Smooth muscle cell (in vitro differentiated cells): ENCODE measurements at regions not wholly inside any gene's neighbourhood (a gene's known extent, or its start where the extent isn't known, plus 50 kb on each side); places are given as distances from the start of the nearest gene placed in this dataset.

Experiments
- DNase-seq: peaks from one replicate; lab custom pipeline; 2025; ENCODE audit not compliant: unreplicated experiment; lab: John Stamatoyannopoulos, UW
- H2AFZ ChIP-seq: fragments of 200-600 bp; sonication (generic); 2 replicates; pipeline ENCODE4 v1.6.0; 2016; ENCODE audit warnings: antibody characterized with exemption, low read depth, mild to moderate bottlenecking
- H3F3A ChIP-seq: fragments of 200-600 bp; sonication (generic); 2 replicates; pipeline ENCODE4 v1.6.0; 2017; ENCODE audit warnings: antibody characterized with exemption, low read depth
- H3K27ac ChIP-seq: fragments of 200-600 bp; sonication (generic); 2 replicates; pipeline ENCODE4 v1.5.1; 2016; ENCODE audit warnings: low read depth, mild to moderate bottlenecking
- H3K27me3 ChIP-seq: fragments of 200-600 bp; sonication (generic); 2 replicates; pipeline ENCODE4 v1.6.1; 2016; ENCODE audit warnings: low read depth, mild to moderate bottlenecking
- H3K36me3 ChIP-seq: fragments of 200-600 bp; sonication (generic); 2 replicates; pipeline ENCODE4 v1.5.1; 2016; ENCODE audit warnings: low read depth
- H3K4me1 ChIP-seq: fragments of 200-600 bp; sonication (generic); 2 replicates; pipeline ENCODE4 v1.5.1; 2016; ENCODE audit warnings: low read depth
- H3K4me2 ChIP-seq: fragments of 200-600 bp; sonication (generic); 2 replicates; pipeline ENCODE4 v1.6.0; 2016; ENCODE audit warnings: mild to moderate bottlenecking
- H3K4me3 ChIP-seq: fragments of 200-600 bp; sonication (generic); 2 replicates; pipeline ENCODE4 v1.5.1; 2016; ENCODE audit warnings: mild to moderate bottlenecking
- H3K79me2 ChIP-seq: fragments of 200-600 bp; sonication (generic); 2 replicates; pipeline ENCODE4 v1.6.0; 2016; ENCODE audit warnings: low read depth, mild to moderate bottlenecking
- H3K9ac ChIP-seq: fragments of 200-600 bp; sonication (generic); 2 replicates; pipeline ENCODE4 v1.6.0; 2016; ENCODE audit warnings: low read depth
- H3K9me3 ChIP-seq: fragments of 200-600 bp; sonication (generic); replicated peaks from 2 replicates; pipeline ENCODE4 v1.5.1; 2016; ENCODE audit warnings: low read depth
- H4K20me1 ChIP-seq: fragments of 200-600 bp; sonication (generic); 2 replicates; pipeline ENCODE4 v1.6.0; 2016; ENCODE audit warnings: low read depth
- CTCF ChIP-seq: fragments of 200-600 bp; sonication (generic); IDR thresholded peaks from 2 replicates; pipeline ENCODE4 v1.5.1; 2017; ENCODE audit warnings: borderline replicate concordance, mild to moderate bottlenecking, antibody characterized with exemption; ENCODE audit not compliant: insufficient read depth, poor library complexity, severe bottlenecking
- WGBS: methylation state at CpG from one replicate; pipeline ENCODE4 v1.1.7; 2016; ENCODE audit warnings: low lambda C conversion rate; 5-methylcytosine and 5-hydroxymethylcytosine counted together

DNA sequence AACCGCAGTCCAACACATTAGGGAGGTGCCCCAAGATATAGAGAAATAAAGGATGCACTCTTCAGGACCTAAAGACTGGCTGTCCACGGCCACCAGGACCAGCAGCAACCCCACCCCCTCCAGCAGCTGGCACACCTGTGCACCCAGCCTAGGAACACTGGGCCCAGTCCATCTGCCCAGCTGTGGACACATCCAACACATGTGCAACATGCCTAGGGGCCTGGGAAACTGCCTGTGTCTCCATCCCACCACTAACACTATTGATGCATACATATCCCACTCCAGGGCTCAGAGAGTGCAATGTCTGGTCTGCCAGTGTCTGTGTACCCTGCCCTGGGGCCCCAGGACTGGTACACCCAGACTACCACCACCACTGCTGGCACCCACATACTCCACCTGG is 1781.3 kb downstream of the MAT2B start:
- WGBS, result 84% methylated on average over 2 of the region's 2 CpGs
- DNase-seq, result no peak
- Histone ChIP-seq H4K20me1 (no peaks in the 10 kb centered on the region), H3K4me2 (no peak overlapping the region), H3F3A (no peaks in the 10 kb centered on the region), H3K79me2 (no peaks in the 10 kb centered on the region), H3K9ac (no peak overlapping the region), H2AFZ (no peak overlapping the region), H3K4me1 (no peaks in the 10 kb centered on the region), H3K27ac (no peak overlapping the region), H3K4me3 (no peak overlapping the region), H3K27me3 (no peaks in the 10 kb centered on the region), H3K36me3 (no peaks in the 10 kb centered on the region), H3K9me3 (no peaks in the 10 kb centered on the region)
- no peak for TF ChIP-seq CTCF

GRCh38 chr5:165290535-165290934 is 1785.1 kb downstream of the MAT2B start:
- no peak for DNase-seq
- H4K20me1 ChIP-seq, result no peaks in the 10 kb centered on the region
- H3K9ac ChIP-seq, result no peak overlapping the region
- H3K9me3 ChIP-seq, result no peaks in the 10 kb centered on the region
- H3K4me2 ChIP-seq, result no peak overlapping the region
- H2AFZ ChIP-seq, result no peak overlapping the region
- H3K27ac ChIP-seq, result no peak overlapping the region
- H3K4me3 ChIP-seq, result no peak overlapping the region
- no peaks in the 10 kb centered on the region for H3K27me3 ChIP-seq
- TF ChIP-seq CTCF, result no peak
- no peaks in the 10 kb centered on the region for H3K4me1 ChIP-seq
- H3F3A ChIP-seq, result no peaks in the 10 kb centered on the region
- no peaks in the 10 kb centered on the region for H3K36me3 ChIP-seq
- WGBS, result 63% methylated on average over 2 of the region's 2 CpGs
- H3K79me2 ChIP-seq, result no peaks in the 10 kb centered on the region

- Histone ChIP-seq H4K20me1 (no peaks in the 10 kb centered on the region), H3K27me3 (no peaks in the 10 kb centered on the region), H3K27ac (no peak overlapping the region), H3K9ac (no peak overlapping the region), H3K9me3 (no peaks in the 10 kb centered on the region), H3K4me2 (no peak overlapping the region), H3K36me3 (no peaks in the 10 kb centered on the region), H2AFZ (no peak overlapping the region), H3F3A (no peaks in the 10 kb centered on the region), H3K4me1 (no peaks in the 10 kb centered on the region), H3K79me2 (no peaks in the 10 kb centered on the region), H3K4me3 (no peak overlapping the region)
- no peak for DNase-seq
- 94% methylated on average over 6 of the region's 6 CpGs for WGBS
- no peak for TF ChIP-seq CTCF
These were observed 1791.1 kb downstream of the MAT2B start for GRCh38 chr5:165296401-165297130.
